Retinal pigment epithelial cell (primary cell): ENCODE measurements at regions not wholly inside any gene's neighbourhood (a gene's known extent, or its start where the extent isn't known, plus 50 kb on each side); places are given as distances from the start of the nearest gene placed in this dataset.
"Not testable (repeated sequence)": the region's sequence is repeated elsewhere in the genome, so short reads cannot be mapped to it uniquely, and the experiment has no call there.

Experiments used
- DNase-seq: peaks from one replicate; pipeline ENCODE4 v3.0.0-alpha.2; 2010; ENCODE audit warnings: low read depth
- H3K4me3 ChIP-seq: 2 replicates; pipeline ENCODE4 v1.5.1; 2011; ENCODE audit warnings: mild to moderate bottlenecking, low read length, control low read depth, moderate library complexity
- TF ChIP-seq, protein P1 (sequence below): conservative IDR thresholded peaks from 2 replicates; pipeline ENCODE4 v1.5.1; 2011; ENCODE audit warnings: low read depth, low read length, control low read depth, inconsistent platforms

DNA sequence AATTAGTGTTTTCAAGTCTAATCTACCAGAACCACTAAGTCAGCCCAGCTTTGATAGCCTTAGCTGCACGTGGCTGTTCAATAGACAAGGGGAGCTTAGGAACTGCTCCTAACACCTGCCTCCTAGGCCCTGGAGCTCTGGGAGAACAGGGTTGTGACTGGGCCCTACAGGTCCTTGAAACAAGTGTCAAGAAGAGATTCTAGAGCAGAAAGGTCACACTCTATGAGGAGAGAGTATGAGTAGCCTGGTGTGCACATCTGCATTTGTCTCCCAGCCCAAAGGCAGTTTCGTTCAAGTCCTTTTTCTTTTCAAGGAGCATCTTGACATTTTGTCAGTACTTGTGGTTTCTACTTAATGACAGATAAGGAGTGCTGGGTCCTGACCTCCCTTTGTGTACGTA, 206.1 kb downstream of the PRELID2 start:
- no peak for DNase-seq
- TF ChIP-seq, protein P1, sequence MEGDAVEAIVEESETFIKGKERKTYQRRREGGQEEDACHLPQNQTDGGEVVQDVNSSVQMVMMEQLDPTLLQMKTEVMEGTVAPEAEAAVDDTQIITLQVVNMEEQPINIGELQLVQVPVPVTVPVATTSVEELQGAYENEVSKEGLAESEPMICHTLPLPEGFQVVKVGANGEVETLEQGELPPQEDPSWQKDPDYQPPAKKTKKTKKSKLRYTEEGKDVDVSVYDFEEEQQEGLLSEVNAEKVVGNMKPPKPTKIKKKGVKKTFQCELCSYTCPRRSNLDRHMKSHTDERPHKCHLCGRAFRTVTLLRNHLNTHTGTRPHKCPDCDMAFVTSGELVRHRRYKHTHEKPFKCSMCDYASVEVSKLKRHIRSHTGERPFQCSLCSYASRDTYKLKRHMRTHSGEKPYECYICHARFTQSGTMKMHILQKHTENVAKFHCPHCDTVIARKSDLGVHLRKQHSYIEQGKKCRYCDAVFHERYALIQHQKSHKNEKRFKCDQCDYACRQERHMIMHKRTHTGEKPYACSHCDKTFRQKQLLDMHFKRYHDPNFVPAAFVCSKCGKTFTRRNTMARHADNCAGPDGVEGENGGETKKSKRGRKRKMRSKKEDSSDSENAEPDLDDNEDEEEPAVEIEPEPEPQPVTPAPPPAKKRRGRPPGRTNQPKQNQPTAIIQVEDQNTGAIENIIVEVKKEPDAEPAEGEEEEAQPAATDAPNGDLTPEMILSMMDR, result no peak
- no peak overlapping the region for H3K4me3 ChIP-seq

DNA sequence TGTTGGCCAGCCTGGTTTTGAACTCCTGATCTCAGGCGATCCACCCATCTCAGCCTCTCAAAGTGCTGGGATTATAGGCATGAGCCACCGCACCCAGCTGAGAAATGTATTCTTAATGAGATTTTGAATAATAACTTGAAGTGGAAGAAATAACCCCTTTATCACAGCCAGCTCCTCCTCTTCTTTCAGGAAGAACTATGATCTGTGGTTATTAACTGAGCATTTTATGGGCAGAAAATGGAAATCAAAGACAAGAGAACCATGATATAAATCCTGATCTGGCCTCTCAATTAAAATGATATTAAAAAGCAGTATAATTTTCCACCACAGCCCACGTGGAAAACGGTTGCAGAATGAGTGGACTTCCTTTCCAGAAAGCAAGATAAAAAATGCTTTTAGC, 206.6 kb downstream of the PRELID2 start:
- TF ChIP-seq, protein P1, result no peak
- no peak overlapping the region for H3K4me3 ChIP-seq
- no peak for DNase-seq

DNA sequence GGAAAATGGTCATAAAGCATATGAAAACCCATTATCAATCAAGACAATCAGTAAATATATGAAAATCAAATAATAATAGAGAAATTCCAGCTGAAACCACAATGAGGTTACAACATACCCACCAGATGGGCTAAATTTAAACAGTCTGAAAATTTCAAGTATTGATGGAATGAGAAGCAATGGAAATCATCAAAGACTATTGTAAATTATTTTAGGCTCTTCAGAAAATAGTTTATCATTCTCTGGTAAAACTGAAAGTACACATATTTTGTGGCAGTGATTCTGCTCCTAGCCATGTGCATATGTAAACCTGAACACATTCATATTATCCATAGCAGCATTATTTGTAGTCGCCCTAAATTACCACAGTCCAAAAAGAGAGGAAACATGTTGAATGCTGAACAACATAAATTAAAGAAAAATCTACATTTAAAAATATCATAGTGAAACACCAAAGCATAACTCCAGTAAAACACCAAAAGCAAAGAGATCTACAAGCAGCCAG, 215.3 kb downstream of the PRELID2 start:
- TF ChIP-seq, protein P1, result no peak
- H3K4me3 ChIP-seq, result no peak overlapping the region
- no peak for DNase-seq

DNA sequence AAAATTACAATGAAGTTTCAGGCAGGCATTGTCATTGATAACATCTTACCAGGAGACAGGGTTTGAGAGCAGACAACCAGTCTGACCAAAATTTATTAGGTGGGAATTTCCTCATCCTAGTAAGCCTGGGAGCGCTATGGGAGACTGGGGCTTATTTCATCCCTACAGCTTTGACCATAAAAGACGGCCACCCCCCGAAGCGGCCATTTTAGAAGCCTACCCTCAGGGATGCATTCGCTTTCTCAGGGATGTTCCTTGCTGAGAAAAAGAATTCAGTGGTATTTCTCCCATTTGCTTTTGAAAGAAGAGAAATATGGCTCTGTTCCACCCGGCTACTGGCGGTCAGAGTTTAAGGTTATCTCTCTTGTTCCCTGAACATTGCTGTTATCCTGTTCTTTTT, 218.4 kb downstream of the PRELID2 start:
- not testable (repeated sequence) for H3K4me3 ChIP-seq, DNase-seq

DNA sequence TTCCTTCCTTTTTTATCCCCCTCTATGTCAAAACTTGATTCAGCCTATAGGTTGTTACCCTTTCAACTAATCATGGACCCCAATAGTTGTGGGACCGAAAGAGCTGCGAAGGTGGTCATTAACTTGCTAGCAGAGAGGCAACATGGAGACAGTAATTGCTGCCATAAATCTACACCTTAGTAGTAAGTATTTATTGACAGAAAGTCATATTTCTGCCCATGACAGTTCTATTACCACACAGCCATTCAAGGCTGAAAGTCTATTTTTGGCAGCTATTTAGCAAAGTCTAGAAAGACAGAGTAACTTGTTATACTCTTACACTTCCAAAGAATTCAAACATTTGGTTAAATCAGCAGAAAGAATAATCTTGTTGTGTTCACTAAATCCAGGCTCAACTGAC, 236.2 kb downstream of the PRELID2 start:
- TF ChIP-seq, protein P1, result no peak
- no peak for DNase-seq

DNA sequence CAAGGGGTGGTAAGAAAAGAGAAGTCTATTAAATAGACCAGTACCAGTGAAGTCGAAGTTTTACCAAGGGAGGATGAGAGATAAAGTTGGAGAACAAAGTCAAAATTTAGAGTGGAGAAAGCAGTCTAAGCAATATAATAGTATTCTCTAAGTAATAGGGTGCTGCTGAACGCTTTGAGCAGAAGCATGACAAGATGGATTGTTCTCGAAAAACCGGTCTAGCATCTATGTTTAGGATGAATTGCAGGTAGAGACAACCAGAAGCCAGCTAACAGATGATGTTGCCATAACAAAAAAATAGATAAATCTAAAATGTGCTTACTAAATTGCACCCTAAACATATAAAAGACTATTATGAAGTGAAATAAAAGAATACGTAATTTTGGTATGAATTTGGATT, 237.0 kb downstream of the PRELID2 start:
- H3K4me3 ChIP-seq, result no peak overlapping the region
- TF ChIP-seq, protein P1, result no peak
- DNase-seq, result no peak

More for the DNA sequence above, 236.2 kb downstream of the PRELID2 start:
- H3K4me3 ChIP-seq, result no peak overlapping the region

DNA sequence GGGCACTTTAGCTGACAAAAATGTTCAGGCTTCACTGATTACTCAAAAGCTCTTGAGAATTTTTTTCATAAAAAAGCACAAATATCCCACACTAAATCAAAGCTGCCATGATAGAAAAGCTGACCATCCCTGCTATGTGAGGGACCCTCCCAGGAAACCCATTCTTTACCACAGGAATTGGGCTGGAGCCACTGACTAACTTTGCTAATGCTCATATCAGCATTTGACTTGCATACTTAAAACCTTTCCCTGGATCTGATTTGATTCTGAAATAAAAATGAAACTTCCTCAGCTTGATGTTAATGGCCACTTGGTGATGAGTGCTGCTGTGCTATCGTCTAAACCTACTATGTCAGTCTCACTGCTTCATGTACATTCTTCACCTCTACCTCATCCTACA, 243.6 kb downstream of the PRELID2 start:
- H3K4me3 ChIP-seq, result no peak overlapping the region
- DNase-seq, result no peak
- TF ChIP-seq, protein P1, result no peak

DNA sequence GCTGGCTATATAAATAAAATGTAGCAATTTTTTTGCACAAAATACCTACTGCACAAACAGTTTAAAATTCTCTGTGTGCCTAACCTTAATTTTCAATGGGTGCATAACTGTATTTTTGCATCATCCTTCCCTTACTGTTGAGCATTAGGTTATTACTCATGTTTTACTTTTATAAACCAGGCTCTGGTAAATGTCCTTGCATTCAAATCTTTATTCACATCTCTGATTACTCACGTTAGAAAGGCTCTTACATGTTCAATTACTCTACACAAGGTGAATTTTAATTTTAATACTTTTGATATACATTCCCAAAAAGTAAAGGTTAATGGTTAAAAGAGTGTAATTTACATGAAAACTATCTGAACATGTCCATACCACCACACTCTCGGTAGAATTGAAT, 246.1 kb downstream of the PRELID2 start:
- no peak overlapping the region for H3K4me3 ChIP-seq
- TF ChIP-seq, protein P1, result no peak
- DNase-seq, result no peak
